Activated effector memory CD4-positive, alpha-beta T cell treated with anti-CD3 and anti-CD28 coated beads, Interleukin-2, amount 50 U/mL, for 16 hours (primary cell): ENCODE measurements at regions not wholly inside any gene's neighbourhood (a gene's known extent, or its start where the extent isn't known, plus 50 kb on each side); places are given as distances from the start of the nearest gene placed in this dataset.
A peak's percentile ranks its signal among the peaks of the same experiment; 100 is the strongest.
"Not testable (repeated sequence)": the region's sequence is repeated elsewhere in the genome, so short reads cannot be mapped to it uniquely, and the experiment has no call there.

ENCODE experiments used
- DNase-seq: peaks from one replicate; pipeline ENCODE4 v3.0.0-alpha.2; 2020

GRCh38 chr14:19173188-19173587, 206.0 kb downstream of the POTEM start:
- DNase-seq: not testable (repeated sequence)

GRCh38 chr14:19177435-19177834, 210.2 kb downstream of the POTEM start:
- DNase-seq: not testable (repeated sequence)

GRCh38 chr14:19180297-19180696, 213.1 kb downstream of the POTEM start:
- DNase-seq: not testable (repeated sequence)

GRCh38 chr14:19180881-19181280, 213.6 kb downstream of the POTEM start:
- not testable (repeated sequence) for DNase-seq

GRCh38 chr14:19195146-19195545, 227.9 kb downstream of the POTEM start:
- DNase-seq: not testable (repeated sequence)

- DNase-seq: not testable (repeated sequence)
Measured at GRCh38 chr14:19197488-19198234, 230.4 kb downstream of the POTEM start.

GRCh38 chr14:19198341-19198740, 231.1 kb downstream of the POTEM start:
- DNase-seq: not testable (repeated sequence)

- DNase-seq: not testable (repeated sequence)
Measured at GRCh38 chr14:19201394-19202052, 232.6 kb downstream of the POTEG start.

GRCh38 chr14:19202053-19202442, 232.1 kb downstream of the POTEG start:
- DNase-seq: not testable (repeated sequence)

- DNase-seq: not testable (repeated sequence)
Measured at GRCh38 chr14:19203250-19203972, 230.7 kb downstream of the POTEG start.

- not testable (repeated sequence) for DNase-seq
Measured at GRCh38 chr14:19204827-19205226, 229.3 kb downstream of the POTEG start.

GRCh38 chr14:19216480-19216879, 217.7 kb downstream of the POTEG start:
- not testable (repeated sequence) for DNase-seq

- not testable (repeated sequence) for DNase-seq
Measured at GRCh38 chr14:19219423-19219822, 214.7 kb downstream of the POTEG start.

- peak; percentile 59 for DNase-seq
Measured at GRCh38 chr14:19231421-19231820, 202.7 kb downstream of the POTEG start.

GRCh38 chr14:19234059-19234458, 200.1 kb downstream of the POTEG start:
- peak; percentile 61 for DNase-seq

GRCh38 chr14:19237656-19238055, 196.5 kb downstream of the POTEG start:
- peak; percentile 60 for DNase-seq

GRCh38 chr14:19238584-19238983, 195.6 kb downstream of the POTEG start:
- peak; percentile 58 for DNase-seq

GRCh38 chr14:19239981-19240380, 194.2 kb downstream of the POTEG start:
- DNase-seq: peak; percentile 60

GRCh38 chr14:19240387-19240786, 193.8 kb downstream of the POTEG start:
- peak; percentile 49 for DNase-seq

- peak; percentile 63 for DNase-seq
Measured at GRCh38 chr14:19241451-19241850, 192.7 kb downstream of the POTEG start.

- peak; percentile 38 for DNase-seq
Measured at GRCh38 chr14:19242529-19242928, 191.6 kb downstream of the POTEG start.

GRCh38 chr14:19266908-19267307, 167.2 kb downstream of the POTEG start:
- not testable (repeated sequence) for DNase-seq

- peak; percentile 64 for DNase-seq
Measured at GRCh38 chr14:19267636-19268035, 166.5 kb downstream of the POTEG start.
